Bronchial epithelial cell (primary cell): ENCODE measurements at regions not wholly inside any gene's neighbourhood (a gene's known extent, or its start where the extent isn't known, plus 50 kb on each side); places are given as distances from the start of the nearest gene placed in this dataset.
A peak's percentile ranks its signal among the peaks of the same experiment; 100 is the strongest.

Experiments
- DNase-seq: peaks from one replicate; pipeline ENCODE4 v3.0.0-alpha.2; 2010; ENCODE audit warnings: low read depth
- FAIRE-seq: peaks from 2 replicates; lab custom pipeline; 2011; peaks lifted over from hg19 to GRCh38; lab: Jason Lieb, UNC
- H3K27me3 ChIP-seq: 2 replicates; pipeline ENCODE4 v1.5.1; 2011; ENCODE audit warnings: low read length; ENCODE audit not compliant: control insufficient read depth, insufficient read depth
- H3K36me3 ChIP-seq: 2 replicates; pipeline ENCODE4 v1.5.1; 2011; ENCODE audit warnings: low read length; ENCODE audit not compliant: control insufficient read depth, insufficient read depth
- H3K4me3 ChIP-seq: 2 replicates; pipeline ENCODE4 v1.5.1; 2011; ENCODE audit warnings: mild to moderate bottlenecking, low read depth, low read length, control low read depth
- TF ChIP-seq, protein P1 (sequence below): IDR thresholded peaks from 2 replicates; pipeline ENCODE4 v1.5.1; 2011; ENCODE audit warnings: mild to moderate bottlenecking, moderate library complexity, low read length, control low read depth, inconsistent platforms; ENCODE audit not compliant: insufficient read depth, severe bottlenecking

DNA sequence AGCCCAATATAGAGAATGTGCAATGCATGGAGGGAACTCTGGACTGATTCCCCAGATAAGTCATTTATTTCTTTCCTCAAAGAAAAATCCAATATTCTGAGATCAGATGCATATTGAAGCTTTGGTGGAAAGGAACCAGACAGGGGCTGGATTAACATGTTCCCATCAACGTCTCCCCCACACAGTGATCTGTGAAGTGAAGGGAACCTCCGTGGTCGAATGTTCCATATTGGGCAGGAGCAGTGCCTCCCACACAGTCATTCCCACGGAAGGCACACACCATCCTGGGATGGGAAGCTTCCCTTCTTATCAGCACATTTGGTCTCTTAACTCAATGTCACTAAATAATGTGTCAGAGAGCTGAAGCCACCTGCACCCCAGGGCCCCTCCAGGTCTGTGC is 247.1 kb downstream of the BCL11B start:
- H3K36me3 ChIP-seq: no peaks in the 10 kb centered on the region
- FAIRE-seq (no peak), DNase-seq (no peak)
- TF ChIP-seq, protein P1, sequence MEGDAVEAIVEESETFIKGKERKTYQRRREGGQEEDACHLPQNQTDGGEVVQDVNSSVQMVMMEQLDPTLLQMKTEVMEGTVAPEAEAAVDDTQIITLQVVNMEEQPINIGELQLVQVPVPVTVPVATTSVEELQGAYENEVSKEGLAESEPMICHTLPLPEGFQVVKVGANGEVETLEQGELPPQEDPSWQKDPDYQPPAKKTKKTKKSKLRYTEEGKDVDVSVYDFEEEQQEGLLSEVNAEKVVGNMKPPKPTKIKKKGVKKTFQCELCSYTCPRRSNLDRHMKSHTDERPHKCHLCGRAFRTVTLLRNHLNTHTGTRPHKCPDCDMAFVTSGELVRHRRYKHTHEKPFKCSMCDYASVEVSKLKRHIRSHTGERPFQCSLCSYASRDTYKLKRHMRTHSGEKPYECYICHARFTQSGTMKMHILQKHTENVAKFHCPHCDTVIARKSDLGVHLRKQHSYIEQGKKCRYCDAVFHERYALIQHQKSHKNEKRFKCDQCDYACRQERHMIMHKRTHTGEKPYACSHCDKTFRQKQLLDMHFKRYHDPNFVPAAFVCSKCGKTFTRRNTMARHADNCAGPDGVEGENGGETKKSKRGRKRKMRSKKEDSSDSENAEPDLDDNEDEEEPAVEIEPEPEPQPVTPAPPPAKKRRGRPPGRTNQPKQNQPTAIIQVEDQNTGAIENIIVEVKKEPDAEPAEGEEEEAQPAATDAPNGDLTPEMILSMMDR: no peak
- H3K27me3 ChIP-seq: no peaks in the 10 kb centered on the region
- no peak overlapping the region for H3K4me3 ChIP-seq

DNA sequence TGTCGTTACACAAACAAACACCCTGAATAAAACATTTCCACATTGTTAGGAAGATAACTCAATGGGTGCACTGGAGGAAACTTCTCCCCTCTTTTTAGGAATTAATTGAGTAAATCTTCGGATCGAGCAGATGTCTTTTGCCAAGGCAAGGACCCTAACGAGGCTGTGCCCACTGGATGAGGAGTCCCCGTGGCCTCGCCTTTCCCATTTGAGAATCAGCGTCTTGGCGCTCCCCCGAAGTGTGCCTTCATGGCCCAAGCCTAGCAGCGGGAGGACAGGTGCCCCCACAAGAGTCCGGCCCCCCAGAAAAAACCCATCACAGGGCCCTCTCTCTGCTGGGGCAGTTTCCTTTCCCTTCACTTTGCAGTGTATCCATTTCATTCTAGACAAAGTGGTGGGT is 246.6 kb downstream of the BCL11B start:
- Histone ChIP-seq H3K36me3 (no peaks in the 10 kb centered on the region), H3K4me3 (no peak overlapping the region), H3K27me3 (no peaks in the 10 kb centered on the region)
- TF ChIP-seq, protein P1: no peak
- FAIRE-seq (no peak), DNase-seq (no peak)

DNA sequence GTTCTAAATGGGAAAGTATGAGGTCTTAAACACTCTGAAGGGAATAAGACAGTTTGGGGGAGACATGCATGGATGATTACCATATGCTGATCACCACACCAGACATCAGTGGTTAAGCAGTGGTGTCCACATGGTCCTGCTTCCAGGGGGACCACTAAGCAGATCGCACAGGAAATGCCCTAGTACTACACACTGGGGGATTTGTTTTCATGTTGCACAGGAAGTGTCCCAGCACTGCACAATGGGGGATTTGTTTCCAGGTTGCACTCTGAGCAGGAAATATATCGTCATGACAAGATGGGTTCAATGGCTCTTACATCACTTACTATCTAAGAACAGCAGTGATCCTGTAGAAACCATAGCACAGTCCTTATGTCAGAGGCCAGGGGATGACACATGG is 245.5 kb downstream of the BCL11B start:
- H3K36me3 ChIP-seq: no peaks in the 10 kb centered on the region
- FAIRE-seq (peak; percentile 97), DNase-seq (no peak)

DNA sequence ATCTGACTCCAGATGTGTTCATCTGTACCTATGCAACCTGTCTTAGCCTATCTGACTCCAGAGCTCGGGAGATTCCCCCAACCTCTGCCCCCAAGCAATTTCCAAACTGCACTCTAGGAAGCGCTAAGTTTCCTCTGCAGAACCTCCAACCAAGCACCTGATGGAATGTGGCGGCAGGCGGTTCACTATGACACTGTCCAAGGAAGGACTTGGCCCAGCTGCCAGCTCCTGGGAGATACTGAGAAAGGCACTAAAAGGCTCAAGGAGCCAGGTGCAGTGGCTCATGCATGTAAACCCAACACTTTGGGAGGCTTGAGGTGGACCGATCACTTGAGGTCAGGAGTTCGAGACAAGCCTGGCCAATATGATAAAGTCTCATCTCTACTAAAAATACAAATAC is 244.0 kb downstream of the BCL11B start:
- TF ChIP-seq, protein P1: no peak
- FAIRE-seq (no peak), DNase-seq (no peak)

More for the DNA sequence above, 245.5 kb downstream of the BCL11B start:
- TF ChIP-seq, protein P1: no peak
- Histone ChIP-seq H3K4me3 (no peak overlapping the region), H3K27me3 (no peaks in the 10 kb centered on the region)

DNA sequence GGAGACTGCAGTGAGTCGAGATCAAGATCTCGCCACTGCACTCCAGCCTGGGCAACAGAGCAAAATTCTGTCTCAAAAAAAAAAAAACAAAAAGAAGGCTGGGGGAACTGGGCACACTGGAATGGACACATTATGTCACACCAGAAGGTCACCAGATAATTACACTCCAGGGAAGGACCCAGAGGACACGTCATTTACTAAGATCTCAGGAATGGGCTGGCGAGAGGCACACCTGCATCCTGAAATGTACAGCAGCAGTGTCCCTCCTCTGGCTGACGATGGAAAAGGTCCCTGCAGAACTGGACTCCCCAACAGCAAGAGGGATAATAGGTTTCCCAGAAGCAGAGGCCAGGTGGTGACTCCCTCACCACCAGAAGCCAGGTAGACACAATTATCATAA is 243.5 kb downstream of the BCL11B start:
- FAIRE-seq: no peak

More for the DNA sequence above, 244.0 kb downstream of the BCL11B start:
- no peaks in the 10 kb centered on the region for H3K27me3 ChIP-seq
- no peaks in the 10 kb centered on the region for H3K36me3 ChIP-seq
- H3K4me3 ChIP-seq: no peak overlapping the region

More for the DNA sequence above, 243.5 kb downstream of the BCL11B start:
- Histone ChIP-seq H3K4me3 (no peak overlapping the region), H3K36me3 (no peaks in the 10 kb centered on the region), H3K27me3 (no peaks in the 10 kb centered on the region)
- TF ChIP-seq, protein P1: no peak
- DNase-seq: no peak
